Neural progenitor cell (in vitro differentiated cells): ENCODE measurements at regions not wholly inside any gene's neighbourhood (a gene's known extent, or its start where the extent isn't known, plus 50 kb on each side); places are given as distances from the start of the nearest gene placed in this dataset.

Experiments
- DNase-seq: peaks from one replicate; pipeline ENCODE4 v3.0.0-alpha.2; 2016; ENCODE audit warnings: low spot score
- H2AFZ ChIP-seq: fragments of 200-600 bp; sonication (generic); replicated peaks from 2 replicates; pipeline ENCODE4 v1.6.1; 2016; ENCODE audit warnings: antibody characterized with exemption
- H3F3A ChIP-seq: fragments of 200-600 bp; sonication (generic); 2 replicates; pipeline ENCODE4 v1.6.1; 2016; ENCODE audit warnings: antibody characterized with exemption, low read depth
- H3K27ac ChIP-seq: fragments of 200-600 bp; sonication (generic); 2 replicates; pipeline ENCODE4 v1.5.1; 2016; ENCODE audit warnings: mild to moderate bottlenecking
- H3K27me3 ChIP-seq: fragments of 200-600 bp; sonication (generic); 2 replicates; pipeline ENCODE4 v1.6.1; 2016; ENCODE audit warnings: mild to moderate bottlenecking, moderate library complexity
- H3K36me3 ChIP-seq: fragments of 200-600 bp; sonication (generic); 2 replicates; pipeline ENCODE4 v1.5.1; 2016
- H3K4me1 ChIP-seq: fragments of 200-600 bp; sonication (generic); 2 replicates; pipeline ENCODE4 v1.6.1; 2016; ENCODE audit warnings: mixed run types
- H3K4me2 ChIP-seq: fragments of 200-600 bp; sonication (generic); 2 replicates; pipeline ENCODE4 v1.6.1; 2016
- H3K4me3 ChIP-seq: fragments of 200-600 bp; sonication (generic); 2 replicates; pipeline ENCODE4 v1.5.1; 2016
- H3K79me2 ChIP-seq: fragments of 200-600 bp; sonication (generic); 2 replicates; pipeline ENCODE4 v1.6.1; 2016; ENCODE audit warnings: low read depth
- H3K9ac ChIP-seq: fragments of 200-600 bp; sonication (generic); 2 replicates; pipeline ENCODE4 v1.6.1; 2016
- H3K9me3 ChIP-seq: fragments of 200-600 bp; sonication (generic); 2 replicates; pipeline ENCODE4 v1.5.1; 2016; ENCODE audit warnings: low read depth
- H4K20me1 ChIP-seq: fragments of 200-600 bp; sonication (generic); 2 replicates; pipeline ENCODE4 v1.6.1; 2016; ENCODE audit warnings: low read depth
- H3K27ac Mint-ChIP-seq: 3 replicates; pipeline ENCODE4 v1.8.0; 2021; ENCODE audit warnings: mixed read lengths
- H3K27me3 Mint-ChIP-seq: 2 replicates; pipeline ENCODE4 v1.8.0; 2022; ENCODE audit warnings: low read depth, mild to moderate bottlenecking, inconsistent platforms, moderate library complexity, mixed read lengths; ENCODE audit not compliant: insufficient read depth
- H3K36me3 Mint-ChIP-seq: 3 replicates; pipeline ENCODE4 v1.8.0; 2021; ENCODE audit warnings: mixed read lengths
- H3K4me1 Mint-ChIP-seq: 3 replicates; pipeline ENCODE4 v1.8.0; 2021; ENCODE audit warnings: mixed read lengths
- H3K4me3 Mint-ChIP-seq: 3 replicates; pipeline ENCODE4 v1.8.0; 2021; ENCODE audit warnings: mild to moderate bottlenecking, moderate library complexity, mixed read lengths
- H3K9me3 Mint-ChIP-seq: 3 replicates; pipeline ENCODE4 v1.8.0; 2020; ENCODE audit warnings: mixed read lengths
- CTCF ChIP-seq: fragments of 200-600 bp; sonication (generic); IDR thresholded peaks from 2 replicates; pipeline ENCODE4 v1.5.1; 2017; ENCODE audit warnings: antibody characterized with exemption, mild to moderate bottlenecking
- EZH2 ChIP-seq: fragments of 200-600 bp; sonication (generic); IDR thresholded peaks from 2 replicates; pipeline ENCODE4 v1.6.1; 2017; ENCODE audit warnings: antibody characterized with exemption, mild to moderate bottlenecking, moderate library complexity
- EZH2phosphoT487 ChIP-seq: fragments of 200-600 bp; sonication (generic); IDR thresholded peaks from 2 replicates; pipeline ENCODE4 v1.6.1; 2017; ENCODE audit warnings: antibody characterized with exemption

GRCh38 chr6:113381232-113381631 is 475.9 kb upstream of the MARCKS start:
- Mint-ChIP-seq H3K27me3 (peaks cover 5% of the 10 kb centered on the region), H3K27ac (no peak overlapping the region), H3K4me3 (no peak overlapping the region), H3K4me1 (peaks cover 2% of the 10 kb centered on the region), H3K9me3 (no peaks in the 10 kb centered on the region), H3K36me3 (no peaks in the 10 kb centered on the region)
- Histone ChIP-seq H3K36me3 (no peaks in the 10 kb centered on the region), H3F3A (peaks cover 4% of the 10 kb centered on the region), H3K9ac (no peak overlapping the region), H3K9me3 (no peaks in the 10 kb centered on the region), H4K20me1 (no peaks in the 10 kb centered on the region), H3K79me2 (no peaks in the 10 kb centered on the region), H3K4me1 (no peaks in the 10 kb centered on the region), H3K27ac (no peak overlapping the region), H3K27me3 (no peaks in the 10 kb centered on the region), H2AFZ (no peak overlapping the region), H3K4me3 (no peak overlapping the region), H3K4me2 (no peak overlapping the region)
- no peak for TF ChIP-seq EZH2
- TF ChIP-seq EZH2phosphoT487: no peak
- no peak for TF ChIP-seq CTCF
- no peak for DNase-seq

GRCh38 chr6:113381959-113382358 is 475.2 kb upstream of the MARCKS start:
- no peaks in the 10 kb centered on the region for H4K20me1 ChIP-seq
- Mint-ChIP-seq H3K27me3 (peaks cover 5% of the 10 kb centered on the region), H3K9me3 (no peaks in the 10 kb centered on the region), H3K27ac (no peak overlapping the region), H3K4me1 (no peaks in the 10 kb centered on the region), H3K36me3 (no peaks in the 10 kb centered on the region), H3K4me3 (no peak overlapping the region)
- H3K36me3 ChIP-seq: no peaks in the 10 kb centered on the region
- H3K9ac ChIP-seq: no peak overlapping the region
- H2AFZ ChIP-seq: no peak overlapping the region
- DNase-seq: no peak
- H3K4me2 ChIP-seq: no peak overlapping the region
- H3K4me3 ChIP-seq: no peak overlapping the region
- no peaks in the 10 kb centered on the region for H3K9me3 ChIP-seq
- H3K79me2 ChIP-seq: no peaks in the 10 kb centered on the region
- no peak for TF ChIP-seq EZH2
- TF ChIP-seq CTCF: no peak
- no peak for TF ChIP-seq EZH2phosphoT487
- peaks cover 4% of the 10 kb centered on the region for H3F3A ChIP-seq
- H3K27ac ChIP-seq: no peak overlapping the region
- no peaks in the 10 kb centered on the region for H3K27me3 ChIP-seq
- H3K4me1 ChIP-seq: no peaks in the 10 kb centered on the region

GRCh38 chr6:113383701-113384100 is 473.4 kb upstream of the MARCKS start:
- Mint-ChIP-seq H3K9me3 (no peaks in the 10 kb centered on the region), H3K27me3 (peaks cover 2% of the 10 kb centered on the region), H3K27ac (no peak overlapping the region), H3K36me3 (no peaks in the 10 kb centered on the region), H3K4me1 (no peaks in the 10 kb centered on the region), H3K4me3 (no peak overlapping the region)
- Histone ChIP-seq H3K79me2 (no peaks in the 10 kb centered on the region), H3K9ac (no peak overlapping the region), H2AFZ (no peak overlapping the region), H3F3A (peaks cover 4% of the 10 kb centered on the region), H3K4me2 (no peak overlapping the region), H3K36me3 (no peaks in the 10 kb centered on the region), H3K27ac (no peak overlapping the region), H3K27me3 (no peaks in the 10 kb centered on the region), H3K4me1 (no peaks in the 10 kb centered on the region), H4K20me1 (no peaks in the 10 kb centered on the region), H3K4me3 (no peak overlapping the region), H3K9me3 (no peaks in the 10 kb centered on the region)
- TF ChIP-seq EZH2: no peak
- TF ChIP-seq CTCF: no peak
- TF ChIP-seq EZH2phosphoT487: no peak
- DNase-seq: no peak

- Histone ChIP-seq H3K4me1 (no peaks in the 10 kb centered on the region), H3K36me3 (no peaks in the 10 kb centered on the region), H3K4me3 (no peak overlapping the region), H3K27me3 (no peaks in the 10 kb centered on the region), H2AFZ (no peak overlapping the region), H4K20me1 (no peaks in the 10 kb centered on the region), H3K27ac (no peak overlapping the region), H3K9me3 (no peaks in the 10 kb centered on the region), H3F3A (peaks cover 4% of the 10 kb centered on the region), H3K4me2 (no peak overlapping the region), H3K79me2 (no peaks in the 10 kb centered on the region), H3K9ac (no peak overlapping the region)
- DNase-seq: no peak
- Mint-ChIP-seq H3K36me3 (no peaks in the 10 kb centered on the region), H3K27me3 (peaks cover 2% of the 10 kb centered on the region), H3K27ac (no peak overlapping the region), H3K4me3 (no peak overlapping the region), H3K4me1 (peaks cover 3% of the 10 kb centered on the region), H3K9me3 (no peaks in the 10 kb centered on the region)
- TF ChIP-seq EZH2: no peak
- no peak for TF ChIP-seq EZH2phosphoT487
- TF ChIP-seq CTCF: no peak
Measured at GRCh38 chr6:113385020-113385431, 472.1 kb upstream of the MARCKS start.
